Endodermal cell (in vitro differentiated cells): ENCODE measurements at regions not wholly inside any gene's neighbourhood (a gene's known extent, or its start where the extent isn't known, plus 50 kb on each side); places are given as distances from the start of the nearest gene placed in this dataset.

ENCODE experiments used
- DNase-seq: peaks from one replicate; pipeline ENCODE4 v3.0.0-alpha.2; 2017
- H3K27ac ChIP-seq: 2 replicates; pipeline ENCODE4 v1.5.1; 2013; ENCODE audit warnings: mild to moderate bottlenecking, low read depth, low read length, moderate library complexity
- H3K27me3 ChIP-seq: 2 replicates; pipeline ENCODE4 v1.6.1; 2013; ENCODE audit warnings: mild to moderate bottlenecking, low read length, moderate library complexity; ENCODE audit not compliant: insufficient read depth, control insufficient read depth, poor library complexity, severe bottlenecking
- H3K36me3 ChIP-seq: 2 replicates; pipeline ENCODE4 v1.7.0; 2013; ENCODE audit warnings: mild to moderate bottlenecking, low read length, moderate library complexity; ENCODE audit not compliant: control insufficient read depth, insufficient read depth
- H3K4me1 ChIP-seq: one replicate; pipeline ENCODE4 v1.7.0; 2013; ENCODE audit warnings: low read length; ENCODE audit not compliant: control insufficient read depth, insufficient read depth
- H3K4me3 ChIP-seq: 2 replicates; pipeline ENCODE4 v1.5.1; 2013; ENCODE audit warnings: mild to moderate bottlenecking, low read length, moderate library complexity
- H3K9ac ChIP-seq: 2 replicates; pipeline ENCODE4 v1.6.1; 2013; ENCODE audit warnings: mild to moderate bottlenecking, low read length, moderate library complexity; ENCODE audit not compliant: poor library complexity, severe bottlenecking; ENCODE audit errors: extremely low read depth
- H3K9me3 ChIP-seq: 2 replicates; pipeline ENCODE4 v1.6.1; 2013; ENCODE audit warnings: mild to moderate bottlenecking, low read length, moderate library complexity; ENCODE audit not compliant: control insufficient read depth
- H3K27ac Mint-ChIP-seq: 2 replicates; pipeline ENCODE4 v1.8.0; 2020; ENCODE audit warnings: mixed read lengths
- H3K27me3 Mint-ChIP-seq: 2 replicates; pipeline ENCODE4 v1.8.0; 2021; ENCODE audit warnings: mild to moderate bottlenecking, mixed read lengths; ENCODE audit not compliant: insufficient read depth
- H3K36me3 Mint-ChIP-seq: 2 replicates; pipeline ENCODE4 v1.8.0; 2020; ENCODE audit warnings: low read depth, mixed read lengths
- H3K4me1 Mint-ChIP-seq: 2 replicates; pipeline ENCODE4 v1.8.0; 2020; ENCODE audit warnings: mixed read lengths
- H3K4me3 Mint-ChIP-seq: 2 replicates; pipeline ENCODE4 v1.8.0; 2020; ENCODE audit warnings: mild to moderate bottlenecking, moderate library complexity, mixed read lengths
- H3K9me3 Mint-ChIP-seq: 2 replicates; pipeline ENCODE4 v1.8.0; 2020; ENCODE audit warnings: mild to moderate bottlenecking, mixed read lengths
- CTCF ChIP-seq: fragments of 200-600 bp; sonication (generic); conservative IDR thresholded peaks from 2 replicates; pipeline ENCODE4 v1.5.0; 2021; ENCODE audit warnings: antibody characterized with exemption, mild to moderate bottlenecking
- WGBS, 2 experiments: methylation state at CpG; one replicate each; pipeline versions ENCODE4 v1.1.5 to v1.1.7; 2013; ENCODE audit warnings: missing lambda C conversion rate in 2 of 2, mixed read lengths in 1 of 2; ENCODE audit not compliant: insufficient coverage in 1 of 2, insufficient read length in 1 of 2; 5-methylcytosine and 5-hydroxymethylcytosine counted together

DNA sequence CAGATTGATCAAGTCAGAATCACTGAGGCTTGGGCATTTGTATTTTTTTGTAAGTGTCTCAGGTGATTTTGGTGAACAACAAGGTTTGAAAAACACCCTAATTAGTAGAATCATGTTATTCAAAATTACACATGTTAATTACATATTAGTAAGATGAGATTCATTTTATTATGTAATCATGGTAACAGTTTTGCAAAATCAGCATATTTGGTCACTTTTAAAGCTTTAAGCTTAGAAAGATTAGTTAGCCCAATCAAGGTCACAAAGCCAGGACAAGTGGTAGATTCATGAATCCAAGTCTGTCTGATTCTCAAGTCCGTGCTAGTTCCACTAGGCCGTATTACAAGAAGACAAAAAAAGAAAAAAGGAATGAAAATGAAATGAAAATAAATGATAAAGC is 218.4 kb upstream of the FAR2 start:
- DNase-seq: no peak
- no peak overlapping the region for H3K4me3 Mint-ChIP-seq
- H3K36me3 Mint-ChIP-seq: no peaks in the 10 kb centered on the region
- WGBS, 2 experiments: 91% methylated on average over 2 of the region's 2 CpGs; no CpG with 5 or more reads in 1 of the 2 experiments
- Histone ChIP-seq H3K9ac (no peak overlapping the region), H3K9me3 (no peaks in the 10 kb centered on the region), H3K4me1 (no peaks in the 10 kb centered on the region), H3K27ac (no peak overlapping the region), H3K27me3 (no peaks in the 10 kb centered on the region), H3K4me3 (no peak overlapping the region), H3K36me3 (no peaks in the 10 kb centered on the region)
- TF ChIP-seq CTCF: no peak
- no peaks in the 10 kb centered on the region for H3K9me3 Mint-ChIP-seq
- no peaks in the 10 kb centered on the region for H3K27me3 Mint-ChIP-seq
- H3K27ac Mint-ChIP-seq: no peak overlapping the region
- H3K4me1 Mint-ChIP-seq: no peaks in the 10 kb centered on the region

GRCh38 chr12:28933176-28933575 is 215.9 kb upstream of the FAR2 start:
- no peak overlapping the region for H3K9ac ChIP-seq
- TF ChIP-seq CTCF: no peak
- 95% methylated on average over 1 of the region's 1 CpG; no CpG with 5 or more reads in 1 of the 2 experiments for WGBS, 2 experiments
- H3K27me3 ChIP-seq: no peaks in the 10 kb centered on the region
- H3K4me3 Mint-ChIP-seq: no peak overlapping the region
- DNase-seq: no peak
- H3K4me3 ChIP-seq: no peak overlapping the region
- no peaks in the 10 kb centered on the region for H3K9me3 Mint-ChIP-seq
- H3K27ac Mint-ChIP-seq: no peak overlapping the region
- no peaks in the 10 kb centered on the region for H3K4me1 ChIP-seq
- peaks cover 6% of the 10 kb centered on the region for H3K4me1 Mint-ChIP-seq
- no peaks in the 10 kb centered on the region for H3K36me3 Mint-ChIP-seq
- H3K27me3 Mint-ChIP-seq: no peaks in the 10 kb centered on the region
- H3K9me3 ChIP-seq: no peaks in the 10 kb centered on the region
- H3K36me3 ChIP-seq: no peaks in the 10 kb centered on the region
- no peak overlapping the region for H3K27ac ChIP-seq

GRCh38 chr12:28933864-28934527 is 215.1 kb upstream of the FAR2 start:
- H3K27ac Mint-ChIP-seq: no peak overlapping the region
- no peaks in the 10 kb centered on the region for H3K36me3 Mint-ChIP-seq
- WGBS, 2 experiments: 98% methylated on average over 8 of the region's 8 CpGs; no CpG with 5 or more reads in 1 of the 2 experiments
- no peak for TF ChIP-seq CTCF
- H3K9ac ChIP-seq: no peak overlapping the region
- H3K9me3 Mint-ChIP-seq: no peaks in the 10 kb centered on the region
- no peaks in the 10 kb centered on the region for H3K4me1 ChIP-seq
- H3K27me3 ChIP-seq: no peaks in the 10 kb centered on the region
- H3K27ac ChIP-seq: no peak overlapping the region
- H3K4me3 ChIP-seq: no peak overlapping the region
- H3K4me3 Mint-ChIP-seq: no peak overlapping the region
- H3K36me3 ChIP-seq: no peaks in the 10 kb centered on the region
- H3K4me1 Mint-ChIP-seq: peaks cover 13% of the 10 kb centered on the region
- no peaks in the 10 kb centered on the region for H3K9me3 ChIP-seq
- no peak for DNase-seq
- H3K27me3 Mint-ChIP-seq: no peaks in the 10 kb centered on the region
